ENCODE measurements at regions not wholly inside any gene's neighbourhood (a gene's known extent, or its start where the extent isn't known, plus 50 kb on each side); places are given as distances from the start of the nearest gene placed in this dataset.
"Not testable (repeated sequence)": the region's sequence is repeated elsewhere in the genome, so short reads cannot be mapped to it uniquely, and the experiment has no call there.

DNA sequence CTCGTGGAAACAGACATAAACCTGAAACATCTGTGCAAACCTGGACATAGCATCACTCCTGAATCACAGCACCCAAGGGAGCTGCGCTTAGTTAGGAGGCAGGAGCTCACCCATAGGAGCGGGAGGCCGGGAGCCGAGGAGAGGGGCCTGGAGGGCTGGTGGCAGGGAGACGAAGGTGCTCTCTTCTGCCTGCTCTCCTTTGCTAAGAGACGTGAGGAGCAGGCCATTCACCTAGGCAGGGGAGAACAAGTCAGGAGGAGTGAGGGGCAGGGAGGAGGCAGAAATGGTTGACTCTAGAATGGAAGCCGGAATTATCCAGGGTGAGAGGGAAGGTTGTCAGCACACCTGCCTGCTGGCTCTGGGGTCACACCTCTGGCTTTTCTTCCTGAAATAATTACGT is 398.4 kb upstream of the IRX2 start:
- ATAC-seq, result no peak
- POLR2A ChIA-PET, result no interaction called here

DNA sequence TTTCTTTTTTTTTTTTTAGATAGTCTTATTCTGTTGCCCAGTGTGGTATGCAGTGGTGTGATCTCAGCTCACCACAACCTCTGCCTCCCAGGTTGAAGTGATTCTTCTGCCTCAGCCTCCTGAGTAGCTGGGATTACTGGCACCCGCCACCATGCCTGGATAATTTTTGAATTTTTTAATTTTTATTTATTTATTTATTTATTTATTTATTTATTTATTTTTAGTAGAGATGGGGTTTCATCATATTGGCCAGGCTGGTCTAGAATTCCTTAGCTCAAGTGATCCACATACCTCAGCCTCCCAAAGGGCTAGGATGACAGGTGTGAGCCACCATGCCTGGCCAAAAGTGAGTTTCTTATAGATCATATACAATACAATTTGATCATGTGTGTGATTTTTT is 395.9 kb upstream of the IRX2 start:
- POLR2A ChIA-PET; DNase-seq (ENCODE audit: low read depth, low spot score); intact Hi-C loops (cut with micrococcal nuclease; ENCODE audit: unreplicated experiment); H3K27ac ChIP-seq (ENCODE audit: low read length); ATAC-seq; H3K36me3 ChIP-seq (ENCODE audit: control insufficient read depth, insufficient read depth, low read length); H3K27me3 ChIP-seq (ENCODE audit: control insufficient read depth, insufficient read depth, low read length); H3K9me3 ChIP-seq (ENCODE audit: control insufficient read depth, insufficient read depth, low read depth, low read length); in situ Hi-C loops (cut with HindIII; ENCODE audit: low pct_unique_long_range_greater_than_20kb, low sequenced_read_pairs); CTCF ChIA-PET; H3K4me3 ChIP-seq (ENCODE audit: low read depth in 2 of 2, low read length in 2 of 2); BruUV-seq (replicated peaks); H3K4me1 ChIP-seq (ENCODE audit: control insufficient read depth, insufficient read depth, low read length): not testable (repeated sequence)

More for the DNA sequence above, 398.4 kb upstream of the IRX2 start:
- H3K36me3 ChIP-seq (ENCODE audit: control insufficient read depth, insufficient read depth, low read length), result no peaks in the 10 kb centered on the region
- intact Hi-C loops (cut with micrococcal nuclease; ENCODE audit: unreplicated experiment), result no loop called here
- no peaks in the 10 kb centered on the region for H3K27me3 ChIP-seq (ENCODE audit: control insufficient read depth, insufficient read depth, low read length)
- no peak overlapping the region for H3K27ac ChIP-seq (ENCODE audit: low read length)
- BruUV-seq (replicated peaks), result no TSS peak
- no peaks in the 10 kb centered on the region for H3K9me3 ChIP-seq (ENCODE audit: control insufficient read depth, insufficient read depth, low read depth, low read length)
- CTCF ChIA-PET, result no interaction called here
- H3K4me3 ChIP-seq (ENCODE audit: low read depth in 2 of 2, low read length in 2 of 2), result no peak overlapping the region
- TF ChIP-seq SIN3A (IDR thresholded peaks at IDR 0.05; ENCODE audit: borderline replicate concordance, insufficient read depth, low read depth, low read length) (no peak), POLR2AphosphoS5 (IDR thresholded peaks at IDR 0.05; ENCODE audit: low read depth, low read length) (no peak), TCF7L2 (IDR thresholded peaks at IDR 0.05; ENCODE audit: low read depth, low read length) (no peak)
- TF ChIP-seq, protein P1, sequence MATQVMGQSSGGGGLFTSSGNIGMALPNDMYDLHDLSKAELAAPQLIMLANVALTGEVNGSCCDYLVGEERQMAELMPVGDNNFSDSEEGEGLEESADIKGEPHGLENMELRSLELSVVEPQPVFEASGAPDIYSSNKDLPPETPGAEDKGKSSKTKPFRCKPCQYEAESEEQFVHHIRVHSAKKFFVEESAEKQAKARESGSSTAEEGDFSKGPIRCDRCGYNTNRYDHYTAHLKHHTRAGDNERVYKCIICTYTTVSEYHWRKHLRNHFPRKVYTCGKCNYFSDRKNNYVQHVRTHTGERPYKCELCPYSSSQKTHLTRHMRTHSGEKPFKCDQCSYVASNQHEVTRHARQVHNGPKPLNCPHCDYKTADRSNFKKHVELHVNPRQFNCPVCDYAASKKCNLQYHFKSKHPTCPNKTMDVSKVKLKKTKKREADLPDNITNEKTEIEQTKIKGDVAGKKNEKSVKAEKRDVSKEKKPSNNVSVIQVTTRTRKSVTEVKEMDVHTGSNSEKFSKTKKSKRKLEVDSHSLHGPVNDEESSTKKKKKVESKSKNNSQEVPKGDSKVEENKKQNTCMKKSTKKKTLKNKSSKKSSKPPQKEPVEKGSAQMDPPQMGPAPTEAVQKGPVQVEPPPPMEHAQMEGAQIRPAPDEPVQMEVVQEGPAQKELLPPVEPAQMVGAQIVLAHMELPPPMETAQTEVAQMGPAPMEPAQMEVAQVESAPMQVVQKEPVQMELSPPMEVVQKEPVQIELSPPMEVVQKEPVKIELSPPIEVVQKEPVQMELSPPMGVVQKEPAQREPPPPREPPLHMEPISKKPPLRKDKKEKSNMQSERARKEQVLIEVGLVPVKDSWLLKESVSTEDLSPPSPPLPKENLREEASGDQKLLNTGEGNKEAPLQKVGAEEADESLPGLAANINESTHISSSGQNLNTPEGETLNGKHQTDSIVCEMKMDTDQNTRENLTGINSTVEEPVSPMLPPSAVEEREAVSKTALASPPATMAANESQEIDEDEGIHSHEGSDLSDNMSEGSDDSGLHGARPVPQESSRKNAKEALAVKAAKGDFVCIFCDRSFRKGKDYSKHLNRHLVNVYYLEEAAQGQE (IDR thresholded peaks at IDR 0.05; ENCODE audit: insufficient read depth in 1 of 2, low read depth in 2 of 2, low read length in 1 of 2), result no peak
- TF ChIP-seq, protein P2, sequence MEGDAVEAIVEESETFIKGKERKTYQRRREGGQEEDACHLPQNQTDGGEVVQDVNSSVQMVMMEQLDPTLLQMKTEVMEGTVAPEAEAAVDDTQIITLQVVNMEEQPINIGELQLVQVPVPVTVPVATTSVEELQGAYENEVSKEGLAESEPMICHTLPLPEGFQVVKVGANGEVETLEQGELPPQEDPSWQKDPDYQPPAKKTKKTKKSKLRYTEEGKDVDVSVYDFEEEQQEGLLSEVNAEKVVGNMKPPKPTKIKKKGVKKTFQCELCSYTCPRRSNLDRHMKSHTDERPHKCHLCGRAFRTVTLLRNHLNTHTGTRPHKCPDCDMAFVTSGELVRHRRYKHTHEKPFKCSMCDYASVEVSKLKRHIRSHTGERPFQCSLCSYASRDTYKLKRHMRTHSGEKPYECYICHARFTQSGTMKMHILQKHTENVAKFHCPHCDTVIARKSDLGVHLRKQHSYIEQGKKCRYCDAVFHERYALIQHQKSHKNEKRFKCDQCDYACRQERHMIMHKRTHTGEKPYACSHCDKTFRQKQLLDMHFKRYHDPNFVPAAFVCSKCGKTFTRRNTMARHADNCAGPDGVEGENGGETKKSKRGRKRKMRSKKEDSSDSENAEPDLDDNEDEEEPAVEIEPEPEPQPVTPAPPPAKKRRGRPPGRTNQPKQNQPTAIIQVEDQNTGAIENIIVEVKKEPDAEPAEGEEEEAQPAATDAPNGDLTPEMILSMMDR (IDR thresholded peaks at IDR 0.05), result no peak
- H3K4me1 ChIP-seq (ENCODE audit: control insufficient read depth, insufficient read depth, low read length), result no peaks in the 10 kb centered on the region
- in situ Hi-C loops (cut with HindIII; ENCODE audit: low pct_unique_long_range_greater_than_20kb, low sequenced_read_pairs), result no loop called here
- no peak for DNase-seq (ENCODE audit: low read depth, low spot score)

DNA sequence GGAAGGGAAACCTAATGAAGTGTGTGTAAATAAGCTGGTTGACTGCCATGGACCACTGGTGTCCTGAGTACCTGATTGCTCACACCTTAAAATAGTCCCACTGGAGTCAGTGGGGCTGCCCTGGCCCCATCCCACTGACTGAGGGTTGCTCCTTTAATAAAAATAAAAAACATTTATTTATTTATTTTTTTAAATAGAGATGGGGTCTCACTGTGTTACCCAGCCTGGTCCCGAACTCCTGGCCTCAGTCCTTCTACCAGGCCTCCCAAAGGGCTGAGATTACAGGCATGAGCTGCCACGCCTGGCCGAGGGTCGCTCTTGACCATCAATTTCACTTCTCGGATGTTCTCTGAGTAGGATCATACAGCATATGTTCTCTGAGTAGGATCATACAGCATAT is 394.2 kb upstream of the IRX2 start:
- DNase-seq (ENCODE audit: low read depth, low spot score) (no peak), ATAC-seq (no peak)
- H3K9me3 ChIP-seq (ENCODE audit: control insufficient read depth, insufficient read depth, low read depth, low read length), result no peaks in the 10 kb centered on the region
- intact Hi-C loops (cut with micrococcal nuclease; ENCODE audit: unreplicated experiment) (no loop called here), in situ Hi-C loops (cut with HindIII; ENCODE audit: low pct_unique_long_range_greater_than_20kb, low sequenced_read_pairs) (no loop called here)
- ChIA-PET POLR2A (no interaction called here), CTCF (no interaction called here)
- TF ChIP-seq TCF7L2 (IDR thresholded peaks at IDR 0.05; ENCODE audit: low read depth, low read length) (no peak), SIN3A (IDR thresholded peaks at IDR 0.05; ENCODE audit: borderline replicate concordance, insufficient read depth, low read depth, low read length) (no peak), POLR2AphosphoS5 (IDR thresholded peaks at IDR 0.05; ENCODE audit: low read depth, low read length) (no peak)
- H3K4me3 ChIP-seq (ENCODE audit: low read depth in 2 of 2, low read length in 2 of 2), result no peak overlapping the region
- no peak overlapping the region for H3K27ac ChIP-seq (ENCODE audit: low read length)
- H3K36me3 ChIP-seq (ENCODE audit: control insufficient read depth, insufficient read depth, low read length), result no peaks in the 10 kb centered on the region
- no TSS peak for BruUV-seq (replicated peaks)
- H3K4me1 ChIP-seq (ENCODE audit: control insufficient read depth, insufficient read depth, low read length), result no peaks in the 10 kb centered on the region
- H3K27me3 ChIP-seq (ENCODE audit: control insufficient read depth, insufficient read depth, low read length), result no peaks in the 10 kb centered on the region

Data from Panc1 (cell line).